ENCODE measurements at regions not wholly inside any gene's neighbourhood (a gene's known extent, or its start where the extent isn't known, plus 50 kb on each side); places are given as distances from the start of the nearest gene placed in this dataset.
A peak's percentile ranks its signal among the peaks of the same experiment; 100 is the strongest.

DNA sequence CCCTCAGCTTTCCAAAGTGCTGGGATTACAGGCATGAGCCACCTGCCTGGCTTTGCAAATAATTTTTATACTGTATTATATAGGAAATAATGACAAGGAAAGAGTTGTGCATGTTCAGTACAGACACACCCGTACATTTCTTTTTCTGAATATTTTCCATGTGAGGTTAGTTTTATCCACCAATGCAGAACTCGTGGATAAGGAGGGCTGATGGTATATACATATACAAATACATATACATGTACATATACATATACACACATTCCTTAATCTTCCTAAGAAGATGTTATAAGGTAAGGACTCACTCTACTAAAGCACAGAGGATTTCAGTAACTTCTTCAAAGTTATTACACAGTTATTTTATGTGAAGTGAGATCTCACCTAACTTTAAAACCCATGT, 925.8 kb downstream of the C4orf33 start:
- BruUV-seq (replicated peaks): no TSS peak
- no peak overlapping the region for H3K27ac ChIP-seq (ENCODE audit: low read depth, low read length, poor library complexity, severe bottlenecking)
- H3K36me3 ChIP-seq (ENCODE audit: insufficient read depth, low read length, poor library complexity, severe bottlenecking): no peaks in the 10 kb centered on the region
- H3K4me1 ChIP-seq (ENCODE audit: insufficient read depth, low read length, poor library complexity, severe bottlenecking): peaks cover 6% of the 10 kb centered on the region
- intact Hi-C loops (cut with micrococcal nuclease; ENCODE audit: unreplicated experiment): no loop called here
- no peak for DNase-seq (ENCODE audit: low spot score)
- ChIA-PET POLR2A (ENCODE audit: low non-redundant PET) (interaction anchor here (0.7 kb wide), 1 partner anchor 13 kb away, joined by 4 read pairs; no protein-coding TSS in a partner anchor), CTCF (no interaction called here)
- no peak for TF ChIP-seq EZH2 (IDR thresholded peaks at IDR 0.05; ENCODE audit: borderline replicate concordance, low read depth, low read length, poor library complexity, severe bottlenecking)
- TF ChIP-seq, protein P1, sequence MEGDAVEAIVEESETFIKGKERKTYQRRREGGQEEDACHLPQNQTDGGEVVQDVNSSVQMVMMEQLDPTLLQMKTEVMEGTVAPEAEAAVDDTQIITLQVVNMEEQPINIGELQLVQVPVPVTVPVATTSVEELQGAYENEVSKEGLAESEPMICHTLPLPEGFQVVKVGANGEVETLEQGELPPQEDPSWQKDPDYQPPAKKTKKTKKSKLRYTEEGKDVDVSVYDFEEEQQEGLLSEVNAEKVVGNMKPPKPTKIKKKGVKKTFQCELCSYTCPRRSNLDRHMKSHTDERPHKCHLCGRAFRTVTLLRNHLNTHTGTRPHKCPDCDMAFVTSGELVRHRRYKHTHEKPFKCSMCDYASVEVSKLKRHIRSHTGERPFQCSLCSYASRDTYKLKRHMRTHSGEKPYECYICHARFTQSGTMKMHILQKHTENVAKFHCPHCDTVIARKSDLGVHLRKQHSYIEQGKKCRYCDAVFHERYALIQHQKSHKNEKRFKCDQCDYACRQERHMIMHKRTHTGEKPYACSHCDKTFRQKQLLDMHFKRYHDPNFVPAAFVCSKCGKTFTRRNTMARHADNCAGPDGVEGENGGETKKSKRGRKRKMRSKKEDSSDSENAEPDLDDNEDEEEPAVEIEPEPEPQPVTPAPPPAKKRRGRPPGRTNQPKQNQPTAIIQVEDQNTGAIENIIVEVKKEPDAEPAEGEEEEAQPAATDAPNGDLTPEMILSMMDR (conservative IDR thresholded peaks at IDR 0.05; ENCODE audit: low read depth, low read length): no peak
- no peak overlapping the region for H3K4me3 ChIP-seq (ENCODE audit: low read depth, low read length, poor library complexity, severe bottlenecking)
- H3K27me3 ChIP-seq (replicated peaks; ENCODE audit: insufficient read depth, low read depth, low read length, poor library complexity): no peaks in the 10 kb centered on the region
- no peaks in the 10 kb centered on the region for H3K9me3 ChIP-seq (ENCODE audit: low read depth, low read length, poor library complexity, severe bottlenecking)

DNA sequence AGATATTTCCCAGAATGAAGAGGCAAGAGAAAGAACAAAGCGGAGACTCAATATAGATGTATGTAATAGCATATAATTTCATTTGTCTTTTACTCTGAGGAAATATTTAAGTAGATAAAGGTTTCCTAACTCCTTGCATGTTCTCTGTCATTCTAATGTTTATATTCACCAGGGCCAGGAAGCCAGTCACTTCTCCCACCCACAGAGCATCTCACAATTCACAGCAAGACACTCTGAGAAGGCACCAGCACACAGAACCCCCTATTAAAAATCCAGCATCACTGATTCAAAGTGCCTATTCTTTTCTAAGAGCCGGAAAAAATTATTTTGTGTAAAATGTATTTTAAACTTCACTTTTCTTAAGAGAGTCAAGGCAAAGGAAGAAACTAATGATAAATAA, 927.1 kb downstream of the C4orf33 start:
- Histone ChIP-seq H3K27ac (ENCODE audit: low read depth, low read length, poor library complexity, severe bottlenecking) (no peak overlapping the region), H3K36me3 (ENCODE audit: insufficient read depth, low read length, poor library complexity, severe bottlenecking) (no peaks in the 10 kb centered on the region), H3K4me1 (ENCODE audit: insufficient read depth, low read length, poor library complexity, severe bottlenecking) (peaks cover 6% of the 10 kb centered on the region), H3K9me3 (ENCODE audit: low read depth, low read length, poor library complexity, severe bottlenecking) (no peaks in the 10 kb centered on the region), H3K27me3 (replicated peaks; ENCODE audit: insufficient read depth, low read depth, low read length, poor library complexity) (no peaks in the 10 kb centered on the region), H3K4me3 (ENCODE audit: low read depth, low read length, poor library complexity, severe bottlenecking) (no peak overlapping the region)
- no TSS peak for BruUV-seq (replicated peaks)
- no peak for TF ChIP-seq EZH2 (IDR thresholded peaks at IDR 0.05; ENCODE audit: borderline replicate concordance, low read depth, low read length, poor library complexity, severe bottlenecking)
- TF ChIP-seq, protein P1 (conservative IDR thresholded peaks at IDR 0.05; ENCODE audit: low read depth, low read length): no peak
- peak; percentile 73 for DNase-seq (ENCODE audit: low spot score)
- ChIA-PET POLR2A (ENCODE audit: low non-redundant PET) (no interaction called here), CTCF (no interaction called here)
- intact Hi-C loops (cut with micrococcal nuclease; ENCODE audit: unreplicated experiment): no loop called here

DNA sequence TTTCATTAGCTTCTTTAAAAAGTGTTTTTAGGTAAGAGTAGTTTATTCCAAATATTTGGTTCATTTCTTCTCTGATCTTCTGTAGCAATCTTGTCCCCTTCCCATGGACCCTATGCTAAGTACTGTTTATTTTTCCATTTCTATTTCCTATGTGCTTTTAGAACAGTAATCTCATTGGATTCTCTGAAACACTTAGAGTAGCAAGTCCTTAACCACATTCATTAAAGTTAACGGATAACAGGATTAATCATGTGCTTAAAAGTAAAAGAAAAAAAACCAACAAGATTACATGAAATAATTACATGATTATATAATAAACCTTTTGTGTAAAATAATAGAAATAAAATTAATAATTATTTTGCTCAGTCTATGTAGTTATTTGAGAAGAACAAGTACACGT, 929.7 kb downstream of the C4orf33 start:
- POLR2A ChIA-PET (ENCODE audit: low non-redundant PET): no interaction called here
- TF ChIP-seq, protein P1 (conservative IDR thresholded peaks at IDR 0.05; ENCODE audit: low read depth, low read length): no peak
- TF ChIP-seq EZH2 (IDR thresholded peaks at IDR 0.05; ENCODE audit: borderline replicate concordance, low read depth, low read length, poor library complexity, severe bottlenecking): no peak
- H3K4me1 ChIP-seq (ENCODE audit: insufficient read depth, low read length, poor library complexity, severe bottlenecking): peaks cover 6% of the 10 kb centered on the region

More for the DNA sequence above, 929.7 kb downstream of the C4orf33 start:
- Histone ChIP-seq H3K4me3 (ENCODE audit: low read depth, low read length, poor library complexity, severe bottlenecking) (no peak overlapping the region), H3K9me3 (ENCODE audit: low read depth, low read length, poor library complexity, severe bottlenecking) (no peaks in the 10 kb centered on the region), H3K27me3 (replicated peaks; ENCODE audit: insufficient read depth, low read depth, low read length, poor library complexity) (no peaks in the 10 kb centered on the region), H3K36me3 (ENCODE audit: insufficient read depth, low read length, poor library complexity, severe bottlenecking) (no peaks in the 10 kb centered on the region), H3K27ac (ENCODE audit: low read depth, low read length, poor library complexity, severe bottlenecking) (no peak overlapping the region)
- no peak for DNase-seq (ENCODE audit: low spot score)
- intact Hi-C loops (cut with micrococcal nuclease; ENCODE audit: unreplicated experiment): no loop called here
- no TSS peak for BruUV-seq (replicated peaks)
- CTCF ChIA-PET: no interaction called here

Measured in A673 (cell line).